Thyroid gland (tissue), 4 donors: ENCODE measurements at regions not wholly inside any gene's neighbourhood (a gene's known extent, or its start where the extent isn't known, plus 50 kb on each side); places are given as distances from the start of the nearest gene placed in this dataset.

ENCODE experiments used
- DNase-seq, 2 donors: peaks; one replicate each; pipeline ENCODE4 v3.0.0-alpha.2; 2019
- H3K27ac ChIP-seq, 3 donors: fragments of 200-600 bp; sonication (generic); 1 replicate in 2 of 3; 2 replicates in 1 of 3; pipeline ENCODE4 v1.5.1; 2016 to 2019; ENCODE audit warnings: mild to moderate bottlenecking in 1 of 3, moderate library complexity in 1 of 3
- H3K27me3 ChIP-seq: fragments of 200-600 bp; sonication (generic); one replicate; pipeline ENCODE4 v1.5.1; 2019
- H3K36me3 ChIP-seq, 2 donors: fragments of 200-600 bp; sonication (generic); one replicate each; pipeline ENCODE4 v1.5.1; 2016 to 2019
- H3K4me1 ChIP-seq, 2 donors: fragments of 200-600 bp; sonication (generic); one replicate each; pipeline ENCODE4 v1.5.1; 2017 to 2019
- H3K4me3 ChIP-seq, 3 donors: fragments of 200-600 bp; sonication (generic); replicated peaks in 1 of 3; 1 replicate in 2 of 3; 2 replicates in 1 of 3; pipeline ENCODE4 v1.5.1; 2016; ENCODE audit warnings: mild to moderate bottlenecking in 1 of 3
- H3K9me3 ChIP-seq: fragments of 200-600 bp; sonication (generic); one replicate; pipeline ENCODE4 v1.5.1; 2017
- CTCF ChIP-seq, 6 experiments: fragments of 200-600 bp in 3 of 6; fragments of 450-650 bp in 3 of 6; sonication (generic) in 3 of 6; IDR thresholded peaks; one replicate each; pipeline ENCODE4 v1.5.1; 2016 to 2019; ENCODE audit warnings: antibody characterized with exemption in 6 of 6, mild to moderate bottlenecking in 2 of 6, inconsistent platforms in 1 of 6, moderate library complexity in 1 of 6
- POLR2A ChIP-seq, 2 donors: fragments of 450-650 bp; IDR thresholded peaks; one replicate each; pipeline ENCODE4 v1.6.1; 2017; ENCODE audit warnings: antibody characterized with exemption in 2 of 2, mild to moderate bottlenecking in 2 of 2, moderate library complexity in 1 of 2
- WGBS, 2 donors: methylation state at CpG; one replicate each; pipeline ENCODE4 v1.1.5; 2017; 5-methylcytosine and 5-hydroxymethylcytosine counted together
- intact Hi-C: fragments of 100-400 bp; cut with DNase I; formaldehyde crosslinking; loops from one replicate; pipeline ENCODE4 v1.15.1; 2023

DNA sequence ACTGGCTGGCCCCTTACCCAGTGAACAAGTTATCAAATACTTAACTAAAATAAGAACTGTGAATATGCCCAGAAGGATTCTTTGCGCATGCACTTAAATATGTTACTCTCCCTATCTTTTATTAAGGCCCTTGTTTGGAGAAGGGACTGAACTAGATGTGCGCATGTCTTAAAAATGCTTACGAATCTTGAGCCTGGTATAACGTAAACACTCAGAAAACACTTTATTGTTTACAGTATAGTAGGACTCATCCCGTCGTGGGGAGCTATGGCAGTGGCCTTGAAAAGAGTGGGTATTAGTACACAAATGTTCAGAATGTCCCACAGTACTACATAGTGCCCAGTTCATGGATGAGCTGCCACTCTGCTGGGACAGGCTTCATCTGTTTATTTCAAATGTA lies 75.9 kb upstream of the MAP4K3 start:
- intact Hi-C loops: no loop called here
- H3K27ac ChIP-seq: peak overlapping the region in 2 of 3 donors; percentile 53 to 80
- TF ChIP-seq POLR2A (IDR thresholded peaks at IDR 0.05): no peak
- TF ChIP-seq CTCF (IDR thresholded peaks at IDR 0.05): no peak
- no peaks in the 10 kb centered on the region for H3K9me3 ChIP-seq
- H3K36me3 ChIP-seq: no peaks in the 10 kb centered on the region
- no peaks in the 10 kb centered on the region for H3K27me3 ChIP-seq
- peaks cover 65 to 80% of the 10 kb centered on the region in 2 donors for H3K4me1 ChIP-seq
- no peak overlapping the region for H3K4me3 ChIP-seq
- DNase-seq: no peak
- 91 to 94% methylated on average over 6 of the region's 6 CpGs for WGBS, 2 donors

- DNase-seq: peak; percentile 37 to 45
- Histone ChIP-seq H3K36me3 (no peaks in the 10 kb centered on the region), H3K4me3 (no peak overlapping the region), H3K27me3 (no peaks in the 10 kb centered on the region), H3K4me1 (peaks cover 60 to 74% of the 10 kb centered on the region in 2 donors), H3K9me3 (no peaks in the 10 kb centered on the region), H3K27ac (peak overlapping the region in 2 of 3 donors; percentile 53 to 80)
- WGBS, 2 donors: 38 to 45% methylated on average over 2 of the region's 2 CpGs
- TF ChIP-seq POLR2A (IDR thresholded peaks at IDR 0.05) (no peak), CTCF (IDR thresholded peaks at IDR 0.05) (peak in 4 of 6 experiments; percentile 12 to 57 (median 52))
- intact Hi-C loops: no loop called here
Measured at GRCh38 chr2:39513641-39514094, 76.6 kb upstream of the MAP4K3 start.

DNA sequence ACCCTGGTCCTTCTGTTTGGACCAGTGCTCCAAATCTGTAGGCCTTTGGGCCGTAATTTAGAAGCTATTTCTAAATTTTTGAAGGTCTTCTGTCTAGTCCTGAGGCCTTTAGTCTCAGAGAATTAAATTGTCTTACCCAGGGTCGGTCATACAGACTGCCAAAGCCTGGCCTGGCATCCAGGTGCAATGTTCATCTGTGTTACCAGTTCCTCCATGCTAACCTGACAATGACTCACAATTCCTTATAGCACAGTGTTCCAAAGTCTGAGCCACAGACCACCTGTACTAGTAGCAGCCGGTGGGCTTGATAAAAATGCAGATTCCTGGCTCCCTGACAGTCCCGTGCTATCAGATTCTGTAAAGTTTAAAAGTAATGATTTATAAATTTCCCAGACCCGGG lies 77.7 kb upstream of the MAP4K3 start:
- no peak for DNase-seq
- WGBS, 2 donors: 94 to 96% methylated on average over 5 of the region's 5 CpGs
- TF ChIP-seq POLR2A (IDR thresholded peaks at IDR 0.05) (no peak), CTCF (IDR thresholded peaks at IDR 0.05) (no peak)
- intact Hi-C loops: no loop called here
- Histone ChIP-seq H3K27ac (no peak overlapping the region), H3K27me3 (no peaks in the 10 kb centered on the region), H3K9me3 (no peaks in the 10 kb centered on the region), H3K4me3 (no peak overlapping the region), H3K36me3 (no peaks in the 10 kb centered on the region), H3K4me1 (peaks cover 50 to 63% of the 10 kb centered on the region in 2 donors)

GRCh38 chr2:39515273-39515896 lies 78.3 kb upstream of the MAP4K3 start:
- DNase-seq: no peak
- Histone ChIP-seq H3K27me3 (no peaks in the 10 kb centered on the region), H3K4me3 (no peak overlapping the region), H3K27ac (no peak overlapping the region), H3K9me3 (no peaks in the 10 kb centered on the region), H3K36me3 (no peaks in the 10 kb centered on the region), H3K4me1 (peaks cover 44 to 57% of the 10 kb centered on the region in 2 donors)
- 82 to 86% methylated on average over 9 of the region's 9 CpGs for WGBS, 2 donors
- TF ChIP-seq POLR2A (IDR thresholded peaks at IDR 0.05): no peak
- TF ChIP-seq CTCF (IDR thresholded peaks at IDR 0.05): no peak
- intact Hi-C loops: no loop called here

- Histone ChIP-seq H3K9me3 (no peaks in the 10 kb centered on the region), H3K4me3 (no peak overlapping the region), H3K36me3 (no peaks in the 10 kb centered on the region), H3K4me1 (peaks cover 39 to 52% of the 10 kb centered on the region in 2 donors), H3K27ac (peak overlapping the region in 1 of 3 donors; percentile 48), H3K27me3 (no peaks in the 10 kb centered on the region)
- TF ChIP-seq POLR2A (IDR thresholded peaks at IDR 0.05) (no peak), CTCF (IDR thresholded peaks at IDR 0.05) (no peak)
- intact Hi-C loops: no loop called here
- DNase-seq: no peak
- 94 to 97% methylated on average over 6 of the region's 6 CpGs for WGBS, 2 donors
Measured at GRCh38 chr2:39515897-39516346, 78.8 kb upstream of the MAP4K3 start.
